Ovary (tissue), 7 donors: ENCODE measurements at regions not wholly inside any gene's neighbourhood (a gene's known extent, or its start where the extent isn't known, plus 50 kb on each side); places are given as distances from the start of the nearest gene placed in this dataset.

ENCODE experiments used
- DNase-seq, 5 donors: peaks; one replicate each; pipeline ENCODE4 v3.0.0-alpha.2; 2019 to 2020
- H3K27ac ChIP-seq, 2 donors: fragments of 200-600 bp; one replicate each; pipeline versions ENCODE4 v1.5.1 to v1.8.0; 2019 to 2022
- H3K27me3 ChIP-seq: fragments of 200-600 bp; one replicate; pipeline ENCODE4 v1.8.0; 2022
- H3K36me3 ChIP-seq: fragments of 200-600 bp; sonication (generic); one replicate; pipeline ENCODE4 v1.5.1; 2019
- H3K4me1 ChIP-seq: one replicate; pipeline ENCODE4 v1.8.1; 2013; ENCODE audit warnings: mild to moderate bottlenecking, moderate library complexity; ENCODE audit not compliant: insufficient read depth
- H3K4me3 ChIP-seq: fragments of 200-600 bp; sonication (generic); one replicate; pipeline ENCODE4 v1.5.1; 2017
- H3K9me3 ChIP-seq, 2 donors: fragments of 200-600 bp in 1 of 2; sonication (generic) in 1 of 2; one replicate each; pipeline versions ENCODE4 v1.5.1 to v1.8.1; 2013 to 2019; ENCODE audit warnings: mild to moderate bottlenecking in 1 of 2, moderate library complexity in 1 of 2
- CTCF ChIP-seq, 3 donors: fragments of 450-650 bp in 2 of 3; fragments of 200-600 bp in 1 of 3; IDR thresholded peaks; one replicate each; pipeline versions ENCODE4 v1.5.1 to v1.8.0; 2016 to 2022; ENCODE audit warnings: antibody characterized with exemption in 3 of 3, mild to moderate bottlenecking in 1 of 3
- EP300 ChIP-seq: sonication (generic); formaldehyde crosslinking; IDR thresholded peaks from one replicate; pipeline ENCODE4 v1.6.1; 2017; ENCODE audit warnings: antibody characterized with exemption
- POLR2A ChIP-seq: fragments of 450-650 bp; IDR thresholded peaks from one replicate; pipeline ENCODE4 v1.6.1; 2017; ENCODE audit warnings: antibody characterized with exemption, mild to moderate bottlenecking, moderate library complexity
- WGBS, 3 donors: extraction: QIAGEN DNeasy Blood & Tissue Kit in 1 of 3; methylation state at CpG; one replicate each; pipeline versions ENCODE4 v1.1.5 to v1.1.7; 2013 to 2017; 5-methylcytosine and 5-hydroxymethylcytosine counted together
- intact Hi-C, 4 donors: fragments of 100-400 bp; cut with DNase I; formaldehyde crosslinking; loops; one replicate each; pipeline versions ENCODE4 v1.11.0 to v1.15.1; 2022 to 2023
- donor health status: DM: no; HTN: no; CAD: no; lungs with moderate emphysema.
- donor health status: DM: no; HTN: no; CAD: no.
- donor health status: Bipolar disorder and iron deficiency.
- donor health status: DM: no; HTN: no; CAD: no.
- donor health status: DM: yes; HTN: yes; CAD: no.

DNA sequence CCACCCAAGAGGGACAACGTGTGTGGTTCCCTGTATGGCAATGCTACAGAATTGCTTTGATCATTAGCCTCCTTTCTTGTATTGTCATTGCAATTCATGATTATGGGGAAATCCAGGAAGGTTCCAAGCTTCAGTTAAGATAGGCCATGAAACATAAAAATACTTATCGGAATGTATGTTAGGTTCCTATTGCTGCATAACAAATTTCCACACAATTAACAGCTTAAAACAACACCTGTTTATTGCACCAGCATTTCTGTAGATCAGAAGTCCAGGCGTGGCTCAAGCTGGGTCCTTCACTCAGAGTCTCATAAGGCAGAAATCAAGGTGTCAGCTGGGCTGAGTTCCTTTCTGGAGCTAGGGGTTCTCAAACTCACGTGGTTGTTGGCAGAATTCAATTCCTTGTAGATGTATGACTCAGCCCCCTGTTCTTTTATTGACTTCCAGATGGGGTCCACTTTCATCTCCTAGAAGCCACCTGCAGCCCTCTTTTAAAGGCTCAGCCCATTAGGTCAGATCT, 365.6 kb upstream of the TMPO start:
- H3K36me3 ChIP-seq = no peaks in the 10 kb centered on the region
- intact Hi-C loops = no loop called here
- H3K9me3 ChIP-seq = no peaks in the 10 kb centered on the region
- TF ChIP-seq EP300 (no peak), POLR2A (no peak), CTCF (IDR thresholded peaks at IDR 0.05) (no peak)
- H3K4me1 ChIP-seq = no peaks in the 10 kb centered on the region
- no peak for DNase-seq
- no peak overlapping the region for H3K27ac ChIP-seq
- no peak overlapping the region for H3K4me3 ChIP-seq
- WGBS, 3 donors = 86 to 88% (median 88%) methylated on average over 4 of the region's 4 CpGs
- no peaks in the 10 kb centered on the region for H3K27me3 ChIP-seq

- DNase-seq = no peak
- 8 to 30% (median 12%) methylated on average over 4 of the region's 4 CpGs for WGBS, 3 donors
- no peaks in the 10 kb centered on the region for H3K36me3 ChIP-seq
- H3K27ac ChIP-seq = no peak overlapping the region
- intact Hi-C loops = no loop called here
- no peak overlapping the region for H3K4me3 ChIP-seq
- no peak for TF ChIP-seq CTCF (IDR thresholded peaks at IDR 0.05)
- TF ChIP-seq EP300 = no peak
- no peak for TF ChIP-seq POLR2A
- no peaks in the 10 kb centered on the region for H3K27me3 ChIP-seq
- H3K4me1 ChIP-seq = no peaks in the 10 kb centered on the region
- H3K9me3 ChIP-seq = no peaks in the 10 kb centered on the region
Measured at GRCh38 chr12:98151105-98151590, 364.2 kb upstream of the TMPO start.

GRCh38 chr12:98151984-98152383, 363.4 kb upstream of the TMPO start:
- Histone ChIP-seq H3K4me1 (no peaks in the 10 kb centered on the region), H3K36me3 (no peaks in the 10 kb centered on the region), H3K27ac (no peak overlapping the region), H3K4me3 (no peak overlapping the region), H3K27me3 (no peaks in the 10 kb centered on the region), H3K9me3 (no peaks in the 10 kb centered on the region)
- intact Hi-C loops = no loop called here
- WGBS, 3 donors = 65 to 93% (median 83%) methylated on average over 1 of the region's 1 CpG
- TF ChIP-seq EP300 (no peak), CTCF (IDR thresholded peaks at IDR 0.05) (no peak), POLR2A (no peak)
- no peak for DNase-seq

DNA sequence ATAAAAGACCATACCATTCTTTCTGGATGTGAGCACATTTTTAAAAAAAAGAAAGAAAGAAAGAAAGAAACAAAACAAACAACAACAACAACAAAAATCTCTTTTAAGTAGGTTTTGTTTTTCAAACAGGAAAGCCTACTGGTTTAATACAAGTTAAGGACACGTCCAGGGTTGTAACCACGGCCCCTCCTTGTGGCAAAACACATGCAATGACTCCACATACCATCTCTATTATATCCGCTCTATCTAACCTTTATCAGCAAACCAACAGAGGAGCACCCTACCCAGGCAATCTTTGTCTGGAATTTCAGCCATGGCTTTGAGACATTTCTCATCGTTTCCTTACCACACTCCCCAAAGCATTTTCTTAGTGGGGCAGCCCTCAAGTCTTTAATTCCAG, 360.5 kb upstream of the TMPO start:
- Histone ChIP-seq H3K27me3 (no peaks in the 10 kb centered on the region), H3K4me3 (no peak overlapping the region), H3K27ac (no peak overlapping the region), H3K36me3 (no peaks in the 10 kb centered on the region), H3K4me1 (no peaks in the 10 kb centered on the region), H3K9me3 (no peaks in the 10 kb centered on the region)
- WGBS, 3 donors = 14 to 24% (median 20%) methylated on average over 4 of the region's 4 CpGs
- intact Hi-C loops = no loop called here
- DNase-seq = no peak
- no peak for TF ChIP-seq POLR2A
- TF ChIP-seq CTCF (IDR thresholded peaks at IDR 0.05) = no peak
- TF ChIP-seq EP300 = no peak
